ENCODE measurements at regions not wholly inside any gene's neighbourhood (a gene's known extent, or its start where the extent isn't known, plus 50 kb on each side); places are given as distances from the start of the nearest gene placed in this dataset.
"Not testable (repeated sequence)": the region's sequence is repeated elsewhere in the genome, so short reads cannot be mapped to it uniquely, and the experiment has no call there.

DNA sequence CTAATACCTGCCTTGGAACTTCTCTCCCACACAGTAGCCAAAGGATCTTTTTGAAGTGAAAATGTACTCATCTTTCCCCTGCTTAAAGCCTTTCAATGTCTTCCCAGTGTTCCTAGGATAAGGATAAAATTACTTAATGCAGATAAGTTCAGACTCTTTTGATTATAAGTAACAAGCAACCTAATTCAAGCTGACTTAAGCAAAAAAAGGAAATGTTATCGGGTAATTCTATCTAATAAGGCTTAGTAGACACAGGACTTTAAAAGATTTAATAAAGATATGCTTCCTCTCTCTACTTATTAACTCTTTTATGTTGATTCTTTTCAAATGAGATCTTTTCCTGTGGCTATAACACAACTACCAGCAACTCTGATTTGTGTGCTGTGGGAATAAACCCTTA is 284.2 kb downstream of the OXSM start:
- Histone ChIP-seq H3K9me3 (replicated peaks; ENCODE audit: low read length) (no peaks in the 10 kb centered on the region), H3K4me3 (ENCODE audit: low read length) (no peak overlapping the region), H3K4me2 (ENCODE audit: low read length) (no peak overlapping the region), H3K36me3 (ENCODE audit: insufficient read depth, low read length) (no peaks in the 10 kb centered on the region), H3K4me1 (ENCODE audit: control insufficient read depth, insufficient read depth, low read length) (no peaks in the 10 kb centered on the region), H3K9ac (ENCODE audit: low read depth, low read length) (no peak overlapping the region), H3K27me3 (ENCODE audit: control insufficient read depth, insufficient read depth, low read length) (no peaks in the 10 kb centered on the region)

DNA sequence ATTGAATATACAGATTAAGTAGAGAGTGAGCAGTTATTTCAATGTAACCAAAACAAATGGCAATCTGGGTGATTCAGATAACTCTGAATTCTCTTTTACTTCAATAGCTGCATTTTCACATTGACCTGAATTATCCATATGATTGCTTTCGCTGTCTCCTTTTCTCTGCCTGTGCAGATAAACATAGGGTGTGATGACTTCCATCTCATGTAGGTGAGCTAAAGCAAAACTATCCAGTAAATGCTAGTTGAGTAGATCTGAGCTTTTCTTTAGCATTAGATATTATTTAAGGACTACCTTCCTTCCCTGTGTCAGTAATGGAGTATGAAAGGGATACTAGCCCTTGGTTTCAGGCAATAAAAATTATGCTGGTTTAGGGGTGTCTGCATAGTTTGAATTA is 288.6 kb downstream of the OXSM start:
- Histone ChIP-seq H3K27me3 (ENCODE audit: control insufficient read depth, insufficient read depth, low read length) (no peaks in the 10 kb centered on the region), H3K4me3 (ENCODE audit: low read length) (no peak overlapping the region), H3K36me3 (ENCODE audit: insufficient read depth, low read length) (no peaks in the 10 kb centered on the region), H3K9me3 (replicated peaks; ENCODE audit: low read length) (no peaks in the 10 kb centered on the region), H3K4me1 (ENCODE audit: control insufficient read depth, insufficient read depth, low read length) (no peaks in the 10 kb centered on the region), H3K9ac (ENCODE audit: low read depth, low read length) (no peak overlapping the region), H3K4me2 (ENCODE audit: low read length) (no peak overlapping the region)

DNA sequence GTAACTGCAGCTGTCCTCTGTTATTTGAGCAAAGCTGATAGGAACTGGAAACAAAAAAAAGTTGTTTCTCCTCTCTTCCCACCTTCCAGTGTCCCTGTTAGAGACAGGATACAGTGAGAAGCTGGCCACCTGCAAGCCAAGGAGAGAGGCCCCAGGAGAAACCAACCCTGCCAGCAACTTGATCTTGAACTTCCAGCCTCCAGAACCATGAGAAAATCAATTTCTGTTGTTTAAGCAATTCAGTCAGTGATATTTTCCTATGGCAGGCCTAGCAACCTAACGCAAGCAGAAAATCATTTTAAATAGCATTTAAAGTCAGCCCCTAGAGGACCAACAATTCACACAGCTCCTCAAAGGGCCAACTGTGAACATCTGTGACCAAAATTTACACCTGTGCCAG is 291.3 kb downstream of the OXSM start:
- no peaks in the 10 kb centered on the region for H3K36me3 ChIP-seq (ENCODE audit: insufficient read depth, low read length)
- H3K4me3 ChIP-seq (ENCODE audit: low read length) = no peak overlapping the region
- H3K9ac ChIP-seq (ENCODE audit: low read depth, low read length) = no peak overlapping the region
- H3K9me3 ChIP-seq (replicated peaks; ENCODE audit: low read length) = no peaks in the 10 kb centered on the region
- H3K4me1 ChIP-seq (ENCODE audit: control insufficient read depth, insufficient read depth, low read length) = no peaks in the 10 kb centered on the region
- H3K27me3 ChIP-seq (ENCODE audit: control insufficient read depth, insufficient read depth, low read length) = no peaks in the 10 kb centered on the region
- no peak overlapping the region for H3K4me2 ChIP-seq (ENCODE audit: low read length)

DNA sequence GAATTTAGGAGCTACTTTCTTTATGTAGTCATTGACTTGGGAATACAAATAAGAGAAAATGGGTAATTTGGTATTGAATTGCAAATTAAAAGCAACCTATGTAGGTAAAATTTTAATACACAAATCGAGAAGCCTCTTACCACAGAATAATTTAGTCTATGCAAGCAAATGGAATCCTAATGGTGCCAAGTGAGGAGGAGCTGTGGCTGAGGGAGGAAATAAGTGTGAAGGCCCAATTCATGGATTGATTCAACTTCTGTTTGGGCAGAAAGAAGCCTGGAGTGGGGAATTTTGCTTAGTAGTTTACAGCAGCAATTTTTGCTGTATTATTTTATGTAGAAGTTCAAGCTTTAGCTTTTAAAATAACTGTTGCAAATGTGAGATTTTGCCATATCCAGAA is 291.9 kb downstream of the OXSM start:
- H3K9ac ChIP-seq (ENCODE audit: low read depth, low read length) = no peak overlapping the region

DNA sequence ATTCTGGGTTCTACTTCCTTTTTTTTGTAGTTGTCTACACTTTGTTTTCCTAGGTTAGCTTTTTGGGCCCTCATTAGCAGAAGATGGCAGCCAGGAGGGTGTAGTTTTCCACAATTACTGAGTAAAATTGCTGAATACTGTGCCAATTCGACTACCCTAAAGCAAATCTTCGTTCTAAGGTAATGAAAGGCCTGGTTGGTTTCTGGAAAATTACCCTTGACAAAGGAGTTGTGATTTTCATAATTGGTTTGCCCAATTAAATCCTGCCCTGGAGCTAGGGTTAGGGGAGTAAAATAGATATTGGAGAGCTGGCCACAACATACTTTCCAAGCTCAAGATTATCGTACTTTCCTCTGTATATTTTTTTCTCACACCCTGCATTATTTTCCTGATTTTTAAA is 293.0 kb downstream of the OXSM start:
- Histone ChIP-seq H3K36me3 (ENCODE audit: insufficient read depth, low read length) (no peaks in the 10 kb centered on the region), H3K4me2 (ENCODE audit: low read length) (no peak overlapping the region), H3K9ac (ENCODE audit: low read depth, low read length) (no peak overlapping the region), H3K27me3 (ENCODE audit: control insufficient read depth, insufficient read depth, low read length) (no peaks in the 10 kb centered on the region), H3K4me1 (ENCODE audit: control insufficient read depth, insufficient read depth, low read length) (no peaks in the 10 kb centered on the region), H3K9me3 (replicated peaks; ENCODE audit: low read length) (no peaks in the 10 kb centered on the region), H3K4me3 (ENCODE audit: low read length) (no peak overlapping the region)

More for the DNA sequence above, 291.9 kb downstream of the OXSM start:
- no peaks in the 10 kb centered on the region for H3K27me3 ChIP-seq (ENCODE audit: control insufficient read depth, insufficient read depth, low read length)
- no peak overlapping the region for H3K4me3 ChIP-seq (ENCODE audit: low read length)
- H3K36me3 ChIP-seq (ENCODE audit: insufficient read depth, low read length) = no peaks in the 10 kb centered on the region
- H3K9me3 ChIP-seq (replicated peaks; ENCODE audit: low read length) = no peaks in the 10 kb centered on the region
- no peak overlapping the region for H3K4me2 ChIP-seq (ENCODE audit: low read length)
- H3K4me1 ChIP-seq (ENCODE audit: control insufficient read depth, insufficient read depth, low read length) = no peaks in the 10 kb centered on the region

DNA sequence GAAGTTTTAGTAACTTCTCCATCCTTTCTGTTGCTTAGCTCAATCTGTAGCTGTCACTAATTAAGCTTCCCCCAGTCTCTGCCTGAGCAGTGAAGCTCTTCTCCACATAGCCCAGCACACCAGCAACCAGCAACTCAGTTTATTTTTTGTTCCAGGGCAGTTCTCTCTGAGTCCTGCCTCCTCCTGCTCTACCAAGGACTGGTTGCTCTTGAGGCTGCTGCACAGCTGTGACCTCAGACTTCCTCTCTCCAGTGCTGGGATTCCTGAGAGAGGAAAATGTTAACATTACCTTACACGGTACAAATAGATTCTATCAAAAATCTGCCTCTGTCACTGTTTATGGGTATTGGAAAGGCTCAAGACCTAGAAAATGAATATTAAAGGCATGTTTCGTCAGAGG is 294.7 kb downstream of the OXSM start:
- H3K36me3 ChIP-seq (ENCODE audit: insufficient read depth, low read length) = no peaks in the 10 kb centered on the region
- no peaks in the 10 kb centered on the region for H3K4me1 ChIP-seq (ENCODE audit: control insufficient read depth, insufficient read depth, low read length)
- no peaks in the 10 kb centered on the region for H3K27me3 ChIP-seq (ENCODE audit: control insufficient read depth, insufficient read depth, low read length)
- no peak overlapping the region for H3K4me3 ChIP-seq (ENCODE audit: low read length)
- no peaks in the 10 kb centered on the region for H3K9me3 ChIP-seq (replicated peaks; ENCODE audit: low read length)
- H3K4me2 ChIP-seq (ENCODE audit: low read length) = no peak overlapping the region
- no peak overlapping the region for H3K9ac ChIP-seq (ENCODE audit: low read depth, low read length)

DNA sequence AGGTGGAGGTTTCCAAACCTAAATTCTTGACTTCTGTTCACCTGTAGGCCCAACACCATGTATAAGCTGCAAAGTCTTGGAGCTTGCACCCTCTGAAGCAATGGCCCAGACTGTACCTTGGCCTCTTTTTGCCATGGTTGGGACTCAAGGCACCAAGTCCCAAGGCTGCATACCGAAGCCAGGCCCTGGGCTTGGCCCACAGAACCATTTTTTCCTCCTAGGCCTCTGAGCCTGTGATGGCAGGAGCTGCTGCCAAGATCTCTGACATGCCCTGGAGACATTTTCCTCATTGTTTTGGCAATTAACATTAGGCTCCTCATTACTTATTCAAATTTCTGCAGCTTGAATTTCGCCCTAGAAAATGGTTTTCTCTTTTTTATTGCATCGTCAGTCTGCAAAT is 297.9 kb downstream of the OXSM start:
- Histone ChIP-seq H3K4me1 (ENCODE audit: control insufficient read depth, insufficient read depth, low read length) (no peaks in the 10 kb centered on the region), H3K9me3 (replicated peaks; ENCODE audit: low read length) (no peaks in the 10 kb centered on the region), H3K27me3 (ENCODE audit: control insufficient read depth, insufficient read depth, low read length) (no peaks in the 10 kb centered on the region), H3K36me3 (ENCODE audit: insufficient read depth, low read length) (no peaks in the 10 kb centered on the region), H3K4me3 (ENCODE audit: low read length) (no peak overlapping the region), H3K4me2 (ENCODE audit: low read length) (no peak overlapping the region), H3K9ac (ENCODE audit: low read depth, low read length) (no peak overlapping the region)

DNA sequence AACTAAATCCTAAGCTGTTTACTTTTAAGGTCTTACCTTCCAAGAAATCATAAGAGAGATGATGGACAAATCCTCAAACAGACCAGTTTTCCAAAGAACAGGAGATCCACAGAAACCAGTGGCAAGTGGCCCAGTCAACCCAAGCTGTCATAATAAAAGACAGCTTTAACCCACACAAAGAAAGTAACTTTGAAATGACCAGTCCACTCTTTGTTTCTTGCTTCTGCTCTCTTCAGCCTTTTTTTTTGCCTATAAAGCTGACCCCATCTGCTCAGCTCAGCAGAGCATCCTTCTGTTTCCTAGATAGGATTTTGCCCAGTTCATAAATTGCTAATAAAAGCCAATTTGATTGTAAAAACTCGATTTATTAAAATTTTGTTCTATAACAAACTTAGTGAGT is 299.4 kb downstream of the OXSM start:
- H3K9me3 ChIP-seq (replicated peaks; ENCODE audit: low read length) = no peaks in the 10 kb centered on the region
- no peak overlapping the region for H3K9ac ChIP-seq (ENCODE audit: low read depth, low read length)
- H3K4me1 ChIP-seq (ENCODE audit: control insufficient read depth, insufficient read depth, low read length) = no peaks in the 10 kb centered on the region
- H3K4me3 ChIP-seq (ENCODE audit: low read length) = no peak overlapping the region
- no peaks in the 10 kb centered on the region for H3K27me3 ChIP-seq (ENCODE audit: control insufficient read depth, insufficient read depth, low read length)
- H3K36me3 ChIP-seq (ENCODE audit: insufficient read depth, low read length) = no peaks in the 10 kb centered on the region
- no peak overlapping the region for H3K4me2 ChIP-seq (ENCODE audit: low read length)

DNA sequence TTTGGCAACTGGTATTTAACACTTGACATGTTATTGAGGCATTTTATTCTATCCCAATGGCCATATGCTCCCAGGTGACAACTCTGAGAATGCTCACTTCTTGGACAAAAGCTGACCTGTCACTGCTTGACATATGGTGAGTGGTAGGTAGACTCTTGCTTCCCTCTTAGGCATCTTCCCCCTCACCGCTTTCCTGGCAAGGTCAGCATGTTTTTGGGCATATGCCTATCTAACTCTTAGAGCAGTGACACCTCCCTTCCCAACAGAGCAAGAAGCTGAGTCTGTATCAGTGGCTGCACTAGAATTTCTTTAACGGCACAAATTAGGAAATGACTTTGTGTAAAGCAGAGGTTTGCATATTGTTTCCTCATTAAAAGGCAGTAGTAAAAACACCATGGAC is 300.7 kb downstream of the OXSM start:
- H3K4me1 ChIP-seq (ENCODE audit: control insufficient read depth, insufficient read depth, low read length) = no peaks in the 10 kb centered on the region
- H3K36me3 ChIP-seq (ENCODE audit: insufficient read depth, low read length) = no peaks in the 10 kb centered on the region
- H3K27me3 ChIP-seq (ENCODE audit: control insufficient read depth, insufficient read depth, low read length) = no peaks in the 10 kb centered on the region
- peaks cover 5% of the 10 kb centered on the region for H3K9me3 ChIP-seq (replicated peaks; ENCODE audit: low read length)
- H3K9ac ChIP-seq (ENCODE audit: low read depth, low read length) = no peak overlapping the region
- no peak overlapping the region for H3K4me3 ChIP-seq (ENCODE audit: low read length)
- H3K4me2 ChIP-seq (ENCODE audit: low read length) = no peak overlapping the region

DNA sequence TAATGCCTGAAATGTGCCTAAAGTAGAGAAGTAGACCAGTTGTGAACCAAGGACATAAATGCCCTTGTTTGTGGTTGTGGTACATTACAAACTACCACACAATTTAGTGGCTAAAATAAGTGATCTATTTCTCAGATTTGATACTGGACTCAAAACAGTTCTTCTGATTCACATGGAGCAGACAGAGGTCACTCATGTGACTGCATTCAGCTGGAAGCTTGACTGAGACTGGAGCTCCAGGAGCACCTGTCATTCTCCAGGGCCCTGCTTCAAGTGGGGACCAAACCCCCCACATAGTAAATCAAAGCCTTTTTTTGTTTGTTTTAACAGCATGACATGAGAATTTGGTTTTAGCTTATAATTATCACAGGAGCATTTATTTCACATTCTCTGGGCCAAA is 301.2 kb downstream of the OXSM start:
- H3K9ac ChIP-seq (ENCODE audit: low read depth, low read length) = no peak overlapping the region

DNA sequence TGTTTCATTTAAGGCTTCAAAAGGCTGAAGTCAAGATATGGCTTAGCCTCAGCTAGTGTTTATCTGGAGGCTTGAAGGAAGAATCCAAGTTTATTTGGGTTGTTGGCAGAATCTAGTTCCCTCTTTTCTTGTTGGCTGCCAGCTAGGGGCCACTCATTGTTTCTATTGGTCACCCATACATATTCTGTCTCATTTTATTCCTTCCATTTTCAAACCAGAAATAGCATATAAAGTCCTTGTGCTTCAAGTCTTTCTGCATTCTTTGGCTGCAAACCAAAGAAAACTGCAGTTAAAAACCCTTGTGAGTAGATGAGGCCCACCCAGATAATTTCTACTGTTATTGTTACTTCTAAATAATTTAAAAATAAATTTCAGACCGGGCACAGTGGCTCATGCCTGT is 301.7 kb downstream of the OXSM start:
- Histone ChIP-seq H3K4me2 (ENCODE audit: low read length) (no peak overlapping the region), H3K36me3 (ENCODE audit: insufficient read depth, low read length) (no peaks in the 10 kb centered on the region), H3K9me3 (replicated peaks; ENCODE audit: low read length) (peaks cover 5% of the 10 kb centered on the region), H3K4me1 (ENCODE audit: control insufficient read depth, insufficient read depth, low read length) (no peaks in the 10 kb centered on the region), H3K9ac (ENCODE audit: low read depth, low read length) (no peak overlapping the region), H3K4me3 (ENCODE audit: low read length) (no peak overlapping the region), H3K27me3 (ENCODE audit: control insufficient read depth, insufficient read depth, low read length) (no peaks in the 10 kb centered on the region)

More for the DNA sequence above, 301.2 kb downstream of the OXSM start:
- Histone ChIP-seq H3K4me2 (ENCODE audit: low read length) (no peak overlapping the region), H3K4me1 (ENCODE audit: control insufficient read depth, insufficient read depth, low read length) (no peaks in the 10 kb centered on the region), H3K4me3 (ENCODE audit: low read length) (no peak overlapping the region), H3K9me3 (replicated peaks; ENCODE audit: low read length) (peaks cover 5% of the 10 kb centered on the region), H3K36me3 (ENCODE audit: insufficient read depth, low read length) (no peaks in the 10 kb centered on the region), H3K27me3 (ENCODE audit: control insufficient read depth, insufficient read depth, low read length) (no peaks in the 10 kb centered on the region)

DNA sequence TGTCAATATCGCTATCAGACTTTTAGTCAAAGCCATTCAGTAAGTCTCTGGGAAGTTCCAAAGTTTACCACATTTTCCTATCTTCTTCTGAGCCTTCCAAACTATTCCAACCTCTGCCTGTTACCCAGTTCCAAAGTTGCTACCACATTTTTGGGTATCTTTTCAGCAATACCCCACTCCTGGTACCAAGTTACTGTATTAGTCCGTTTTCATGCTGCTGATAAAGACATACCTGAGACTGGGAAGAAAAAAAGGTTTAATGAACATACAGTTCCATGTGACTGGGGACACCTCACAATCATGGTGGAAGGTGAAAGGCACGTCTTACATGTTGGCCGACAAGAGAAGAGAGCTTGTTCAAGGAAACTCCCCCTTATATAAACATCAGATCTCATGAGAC is 307.2 kb downstream of the OXSM start:
- not testable (repeated sequence) for H3K4me1 ChIP-seq (ENCODE audit: control insufficient read depth, insufficient read depth, low read length); H3K4me3 ChIP-seq (ENCODE audit: low read length); H3K27me3 ChIP-seq (ENCODE audit: control insufficient read depth, insufficient read depth, low read length); H3K9me3 ChIP-seq (replicated peaks; ENCODE audit: low read length); H3K9ac ChIP-seq (ENCODE audit: low read depth, low read length); H3K4me2 ChIP-seq (ENCODE audit: low read length); H3K36me3 ChIP-seq (ENCODE audit: insufficient read depth, low read length)

DNA sequence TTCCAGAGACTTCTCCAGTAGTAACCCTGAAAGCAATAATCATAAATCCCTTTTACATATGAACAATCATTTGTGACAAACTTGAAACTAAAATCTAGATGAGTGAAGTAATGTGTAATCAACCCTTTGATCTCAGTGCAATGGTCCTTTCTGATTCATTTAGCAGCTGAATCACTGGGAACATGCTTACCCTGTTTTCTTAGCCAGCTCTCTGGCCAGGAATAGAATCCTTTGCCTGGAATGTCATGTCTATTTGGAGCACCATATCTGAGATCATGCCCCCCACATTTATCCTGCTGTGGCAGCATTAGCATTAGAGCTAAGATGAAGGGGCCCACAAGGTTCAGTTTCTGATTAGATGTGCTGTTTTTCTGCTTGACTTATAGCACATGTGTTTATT is 309.8 kb downstream of the OXSM start:
- Histone ChIP-seq H3K9me3 (replicated peaks; ENCODE audit: low read length) (peaks cover 5% of the 10 kb centered on the region), H3K36me3 (ENCODE audit: insufficient read depth, low read length) (no peaks in the 10 kb centered on the region), H3K9ac (ENCODE audit: low read depth, low read length) (no peak overlapping the region), H3K27me3 (ENCODE audit: control insufficient read depth, insufficient read depth, low read length) (no peaks in the 10 kb centered on the region), H3K4me2 (ENCODE audit: low read length) (no peak overlapping the region), H3K4me1 (ENCODE audit: control insufficient read depth, insufficient read depth, low read length) (no peaks in the 10 kb centered on the region), H3K4me3 (ENCODE audit: low read length) (no peak overlapping the region)
